H1 (cell line): ENCODE measurements at regions not wholly inside any gene's neighbourhood (a gene's known extent, or its start where the extent isn't known, plus 50 kb on each side); places are given as distances from the start of the nearest gene placed in this dataset.

ENCODE experiments used
- CTCF ChIA-PET: fragments of 300-600 bp; sonication (Branson Sonifier 250); formaldehyde crosslinking; loops from one replicate; lab custom pipeline; 2021; ENCODE audit not compliant: partially characterized antibody; lab: Charles Lee
- POLR2A ChIA-PET: fragments of 300-600 bp; sonication (Branson Sonifier 250); formaldehyde crosslinking; loops from one replicate; lab custom pipeline; 2021; ENCODE audit warnings: inconsistent platforms; ENCODE audit not compliant: partially characterized antibody; lab: Charles Lee
- DNase-seq, 2 experiments: peaks; one replicate each; pipeline versions ENCODE4 v3.0.0 to v3.0.0-alpha.2; 2010 to 2022; ENCODE audit warnings: low spot score in 2 of 2, low read depth in 1 of 2, mixed read lengths in 1 of 2
- FAIRE-seq: peaks from 2 replicates; lab custom pipeline; 2011; peaks lifted over from hg19 to GRCh38; lab: Jason Lieb, UNC
- H2AFZ ChIP-seq: 2 replicates; pipeline ENCODE4 v1.8.1; 2012; ENCODE audit warnings: low read length, inconsistent platforms
- H2AK5ac ChIP-seq: 2 replicates; pipeline ENCODE4 v1.6.1; 2013; ENCODE audit warnings: low read depth, low read length
- H2BK120ac ChIP-seq: replicated peaks from 2 replicates; pipeline ENCODE3; 2013; ENCODE audit warnings: low read depth, low read length, inconsistent platforms
- H2BK12ac ChIP-seq: 2 replicates; pipeline ENCODE4 v1.6.1; 2013; ENCODE audit warnings: low read depth, low read length
- H2BK15ac ChIP-seq: 2 replicates; pipeline ENCODE4 v1.6.1; 2013; ENCODE audit warnings: low read length
- H2BK20ac ChIP-seq: 2 replicates; pipeline ENCODE4 v1.6.1; 2013; ENCODE audit warnings: low read length
- H2BK5ac ChIP-seq: 2 replicates; pipeline ENCODE4 v1.6.1; 2013; ENCODE audit warnings: low read depth, low read length
- H3K14ac ChIP-seq: 2 replicates; pipeline ENCODE4 v1.6.1; 2013; ENCODE audit warnings: inconsistent platforms; ENCODE audit not compliant: insufficient read length
- H3K18ac ChIP-seq: 2 replicates; pipeline ENCODE4 v1.6.1; 2013; ENCODE audit warnings: low read length; ENCODE audit errors: extremely low read depth
- H3K23ac ChIP-seq: 2 replicates; pipeline ENCODE4 v1.6.1; 2013; ENCODE audit warnings: inconsistent platforms; ENCODE audit not compliant: insufficient read length
- H3K23me2 ChIP-seq: 2 replicates; pipeline ENCODE4 v1.6.1; 2013; ENCODE audit warnings: low read depth, low read length
- H3K27ac ChIP-seq: 2 replicates; pipeline ENCODE4 v1.6.1; 2011; ENCODE audit warnings: low read depth, low read length, inconsistent platforms
- H3K27me3 ChIP-seq, 4 experiments: replicated peaks in 1 of 4; 1 replicate in 1 of 4; 2 replicates in 3 of 4; pipeline versions ENCODE4 v1.6.1 to v1.8.1; 2011 to 2013; ENCODE audit warnings: low read length in 3 of 4, mild to moderate bottlenecking in 3 of 4, inconsistent platforms in 2 of 4, mixed read lengths in 2 of 4, moderate library complexity in 1 of 4; ENCODE audit not compliant: control insufficient read depth in 3 of 4, insufficient read depth in 3 of 4; ENCODE audit errors: extremely low read depth in 1 of 4
- H3K36me3 ChIP-seq, 4 experiments: 2 replicates each; pipeline versions ENCODE4 v1.6.1 to v1.8.1; 2011 to 2013; ENCODE audit warnings: mild to moderate bottlenecking in 4 of 4, low read length in 3 of 4, moderate library complexity in 2 of 4, control low read depth in 1 of 4, inconsistent platforms in 1 of 4; ENCODE audit not compliant: insufficient read depth in 4 of 4, control insufficient read depth in 2 of 4
- H3K4ac ChIP-seq: replicated peaks from 2 replicates; pipeline ENCODE3; 2013; ENCODE audit warnings: low read length, low read depth, mixed read lengths, inconsistent platforms; ENCODE audit not compliant: insufficient read length
- H3K4me1 ChIP-seq, 4 experiments: replicated peaks in 1 of 4; 1 replicate in 1 of 4; 2 replicates in 3 of 4; pipeline versions ENCODE4 v1.6.1 to v1.8.1; 2011 to 2013; ENCODE audit warnings: low read length in 3 of 4, inconsistent platforms in 2 of 4, mixed read lengths in 1 of 4; ENCODE audit not compliant: insufficient read depth in 4 of 4, control insufficient read depth in 3 of 4
- H3K4me2 ChIP-seq, 2 experiments: 2 replicates each; pipeline versions ENCODE4 v1.6.1 to v1.8.1; 2011 to 2013; ENCODE audit warnings: low read depth in 2 of 2, low read length in 2 of 2, control low read depth in 1 of 2, inconsistent platforms in 1 of 2, mild to moderate bottlenecking in 1 of 2; ENCODE audit not compliant: insufficient read depth in 1 of 2
- H3K4me3 ChIP-seq, 4 experiments: fragments of 200-600, 300-600 bp in 1 of 4; sonication (generic), shearing (Covaris generic), sonication (Bioruptor Twin) in 1 of 4; 2 replicates each; pipeline versions ENCODE4 v1.5.1 to v1.8.1; 2011 to 2016; ENCODE audit warnings: low read length in 4 of 4, low read depth in 3 of 4, control low read depth in 2 of 4, inconsistent platforms in 2 of 4, mild to moderate bottlenecking in 2 of 4, mixed read lengths in 1 of 4, moderate library complexity in 1 of 4; ENCODE audit not compliant: insufficient read depth in 2 of 4; ENCODE audit errors: extremely low read depth in 1 of 4
- H3K56ac ChIP-seq: replicated peaks from 2 replicates; pipeline ENCODE3; 2013; ENCODE audit warnings: low read depth, mild to moderate bottlenecking, mixed read lengths, low read length, inconsistent platforms; ENCODE audit not compliant: insufficient read length
- H3K79me1 ChIP-seq: 2 replicates; pipeline ENCODE4 v1.6.1; 2013; ENCODE audit warnings: low read depth, low read length, control low read depth
- H3K79me2 ChIP-seq, 2 experiments: 2 replicates each; pipeline versions ENCODE4 v1.6.1 to v1.8.1; 2012 to 2013; ENCODE audit warnings: low read length in 2 of 2, mild to moderate bottlenecking in 2 of 2, inconsistent platforms in 1 of 2; ENCODE audit not compliant: insufficient read depth in 2 of 2, control insufficient read depth in 1 of 2
- H3K9ac ChIP-seq, 4 experiments: replicated peaks in 1 of 4; 1 replicate in 1 of 4; 2 replicates in 3 of 4; pipeline versions ENCODE4 v1.6.1 to v1.8.1; 2011 to 2013; ENCODE audit warnings: low read depth in 3 of 4, low read length in 3 of 4, control low read depth in 2 of 4, mild to moderate bottlenecking in 2 of 4, moderate library complexity in 2 of 4, inconsistent platforms in 1 of 4; ENCODE audit errors: extremely low read depth in 1 of 4
- H3K9me3 ChIP-seq, 2 experiments: 2 replicates each; pipeline versions ENCODE4 v1.6.1 to v1.8.1; 2012 to 2013; ENCODE audit warnings: mild to moderate bottlenecking in 2 of 2, moderate library complexity in 2 of 2, control low read depth in 1 of 2, inconsistent platforms in 1 of 2, low read depth in 1 of 2, low read length in 1 of 2, mixed read lengths in 1 of 2; ENCODE audit not compliant: insufficient read depth in 2 of 2
- H4K20me1 ChIP-seq, 2 experiments: replicated peaks in 1 of 2; 2 replicates each; pipeline versions ENCODE3 to v1.8.1; 2011 to 2013; ENCODE audit warnings: inconsistent platforms in 2 of 2, low read length in 2 of 2, mild to moderate bottlenecking in 1 of 2; ENCODE audit not compliant: insufficient read depth in 2 of 2, control insufficient read depth in 1 of 2
- H4K5ac ChIP-seq: 2 replicates; pipeline ENCODE4 v1.6.1; 2013; ENCODE audit warnings: low read length, low read depth, mixed read lengths, inconsistent platforms; ENCODE audit not compliant: insufficient read length
- H4K8ac ChIP-seq: 2 replicates; pipeline ENCODE4 v1.8.0; 2013; ENCODE audit warnings: mild to moderate bottlenecking, moderate library complexity, low read length, inconsistent platforms; ENCODE audit not compliant: insufficient read depth; ENCODE audit errors: extremely low read depth
- H4K91ac ChIP-seq: replicated peaks from 2 replicates; pipeline ENCODE3; 2013; ENCODE audit warnings: low read length, mixed read lengths, inconsistent platforms; ENCODE audit not compliant: insufficient read length
- HDAC6 ChIP-seq: IDR thresholded peaks from one replicate; pipeline ENCODE4 v1.7.1; 2012; ENCODE audit warnings: low read depth, mild to moderate bottlenecking, inconsistent platforms, low read length, moderate library complexity
- POU5F1 ChIP-seq: IDR thresholded peaks from 2 replicates; pipeline ENCODE4 v1.6.1; 2011; ENCODE audit warnings: low read depth, mild to moderate bottlenecking, low read length, moderate library complexity
- WGBS, 2 experiments: shearing (Covaris generic) in 1 of 2; methylation state at CpG; one replicate each; pipeline versions ENCODE4 v1.1.6 to v1.1.7; 2013 to 2015; ENCODE audit warnings: low lambda C conversion rate in 2 of 2, mixed read lengths in 2 of 2, inconsistent platforms in 1 of 2, low coverage in 1 of 2, missing lambda C conversion rate in 1 of 2; ENCODE audit not compliant: insufficient replicate concordance in 2 of 2, insufficient coverage in 1 of 2, insufficient read length in 1 of 2; ENCODE audit errors: extremely low coverage in 1 of 2, missing lambda C conversion rate in 1 of 2; 5-methylcytosine and 5-hydroxymethylcytosine counted together
- TF ChIP-seq, protein P1 (sequence below): IDR thresholded peaks from 2 replicates; pipeline ENCODE4 v1.6.1; 2012; ENCODE audit warnings: inconsistent platforms
- TF ChIP-seq, protein P2 (sequence below), 3 experiments: IDR thresholded peaks; 1 replicate in 2 of 3; 2 replicates in 1 of 3; pipeline versions ENCODE4 v1.5.1 to v1.6.1; 2011; ENCODE audit warnings: low read length in 3 of 3, mild to moderate bottlenecking in 3 of 3, inconsistent platforms in 2 of 3, low read depth in 1 of 3, moderate library complexity in 1 of 3; ENCODE audit not compliant: insufficient read depth in 1 of 3; ENCODE audit errors: control extremely low read depth in 1 of 3
- TF ChIP-seq, protein P3 (sequence below): IDR thresholded peaks from 2 replicates; pipeline ENCODE4 v1.6.1; 2011; ENCODE audit warnings: low read depth, mild to moderate bottlenecking, low read length; ENCODE audit not compliant: insufficient read depth

DNA sequence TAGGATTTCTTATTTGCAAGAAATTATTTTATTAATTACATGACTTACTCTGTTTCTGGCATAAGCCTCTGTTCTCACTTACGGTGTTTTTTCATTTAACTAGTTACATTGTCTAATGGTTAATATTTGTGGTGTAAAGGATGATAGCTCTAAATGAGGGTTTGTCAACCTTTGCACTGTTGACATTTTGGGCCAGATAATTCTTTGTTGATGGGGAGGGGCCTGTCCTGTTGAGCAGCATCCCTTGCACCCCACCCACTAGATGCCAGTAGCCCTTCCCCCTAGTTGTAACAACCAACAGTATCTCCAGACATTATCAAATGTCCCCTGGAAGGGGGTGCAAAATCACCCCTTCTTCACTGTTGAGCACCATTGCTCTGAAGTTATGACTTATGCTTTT lies 83.6 kb upstream of the SLC44A3 start:
- TF ChIP-seq, protein P1, sequence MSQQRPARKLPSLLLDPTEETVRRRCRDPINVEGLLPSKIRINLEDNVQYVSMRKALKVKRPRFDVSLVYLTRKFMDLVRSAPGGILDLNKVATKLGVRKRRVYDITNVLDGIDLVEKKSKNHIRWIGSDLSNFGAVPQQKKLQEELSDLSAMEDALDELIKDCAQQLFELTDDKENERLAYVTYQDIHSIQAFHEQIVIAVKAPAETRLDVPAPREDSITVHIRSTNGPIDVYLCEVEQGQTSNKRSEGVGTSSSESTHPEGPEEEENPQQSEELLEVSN: no peak
- TF ChIP-seq HDAC6: no peak
- TF ChIP-seq, protein P2, sequence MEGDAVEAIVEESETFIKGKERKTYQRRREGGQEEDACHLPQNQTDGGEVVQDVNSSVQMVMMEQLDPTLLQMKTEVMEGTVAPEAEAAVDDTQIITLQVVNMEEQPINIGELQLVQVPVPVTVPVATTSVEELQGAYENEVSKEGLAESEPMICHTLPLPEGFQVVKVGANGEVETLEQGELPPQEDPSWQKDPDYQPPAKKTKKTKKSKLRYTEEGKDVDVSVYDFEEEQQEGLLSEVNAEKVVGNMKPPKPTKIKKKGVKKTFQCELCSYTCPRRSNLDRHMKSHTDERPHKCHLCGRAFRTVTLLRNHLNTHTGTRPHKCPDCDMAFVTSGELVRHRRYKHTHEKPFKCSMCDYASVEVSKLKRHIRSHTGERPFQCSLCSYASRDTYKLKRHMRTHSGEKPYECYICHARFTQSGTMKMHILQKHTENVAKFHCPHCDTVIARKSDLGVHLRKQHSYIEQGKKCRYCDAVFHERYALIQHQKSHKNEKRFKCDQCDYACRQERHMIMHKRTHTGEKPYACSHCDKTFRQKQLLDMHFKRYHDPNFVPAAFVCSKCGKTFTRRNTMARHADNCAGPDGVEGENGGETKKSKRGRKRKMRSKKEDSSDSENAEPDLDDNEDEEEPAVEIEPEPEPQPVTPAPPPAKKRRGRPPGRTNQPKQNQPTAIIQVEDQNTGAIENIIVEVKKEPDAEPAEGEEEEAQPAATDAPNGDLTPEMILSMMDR (IDR thresholded peaks at IDR 0.05; ENCODE audit: control extremely low read depth in 1 of 3, insufficient read depth in 1 of 3, low read depth in 1 of 3, low read length in 3 of 3): no peak
- TF ChIP-seq, protein P3, sequence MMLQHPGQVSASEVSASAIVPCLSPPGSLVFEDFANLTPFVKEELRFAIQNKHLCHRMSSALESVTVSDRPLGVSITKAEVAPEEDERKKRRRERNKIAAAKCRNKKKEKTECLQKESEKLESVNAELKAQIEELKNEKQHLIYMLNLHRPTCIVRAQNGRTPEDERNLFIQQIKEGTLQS: no peak
- no peak for TF ChIP-seq POU5F1
- no peaks in the 10 kb centered on the region for H3K79me1 ChIP-seq
- ChIA-PET POLR2A (no interaction called here), CTCF (interaction anchor here (0.6 kb wide), 1 partner anchor 55 kb away, joined by 3 read pairs; no protein-coding TSS in a partner anchor)
- no peak overlapping the region for H4K8ac ChIP-seq
- no peak overlapping the region for H3K27ac ChIP-seq
- H3K14ac ChIP-seq: no peak overlapping the region
- H2BK20ac ChIP-seq: no peak overlapping the region
- H2BK12ac ChIP-seq: no peak overlapping the region
- H2AK5ac ChIP-seq: no peak overlapping the region
- no peak overlapping the region for H3K9ac ChIP-seq
- H2BK5ac ChIP-seq: no peak overlapping the region
- H3K36me3 ChIP-seq: no peaks in the 10 kb centered on the region
- no peak overlapping the region for H3K56ac ChIP-seq
- no peak overlapping the region for H4K91ac ChIP-seq
- H3K23me2 ChIP-seq: no peaks in the 10 kb centered on the region
- no peak overlapping the region for H2AFZ ChIP-seq
- H3K4ac ChIP-seq: no peak overlapping the region
- no peaks in the 10 kb centered on the region for H4K20me1 ChIP-seq
- no peak for DNase-seq
- no peak overlapping the region for H4K5ac ChIP-seq
- no peak overlapping the region for H2BK15ac ChIP-seq
- no peak overlapping the region for H3K4me3 ChIP-seq
- peaks cover 0 to 7% (median 0%) of the 10 kb centered on the region in 4 experiments; a peak in 2 of 7 replicates for H3K4me1 ChIP-seq
- no peak overlapping the region for H2BK120ac ChIP-seq
- H3K4me2 ChIP-seq: no peak overlapping the region
- H3K18ac ChIP-seq: no peak overlapping the region
- no peak overlapping the region for H3K23ac ChIP-seq
- H3K9me3 ChIP-seq: no peaks in the 10 kb centered on the region
- H3K27me3 ChIP-seq: no peaks in the 10 kb centered on the region
- H3K79me2 ChIP-seq: no peaks in the 10 kb centered on the region
- FAIRE-seq: no peak
- 100% methylated on average over 1 of the region's 1 CpG; no CpG with 5 or more reads in 1 of the 2 experiments for WGBS, 2 experiments
